ENCODE measurements at regions not wholly inside any gene's neighbourhood (a gene's known extent, or its start where the extent isn't known, plus 50 kb on each side); places are given as distances from the start of the nearest gene placed in this dataset.

DNA sequence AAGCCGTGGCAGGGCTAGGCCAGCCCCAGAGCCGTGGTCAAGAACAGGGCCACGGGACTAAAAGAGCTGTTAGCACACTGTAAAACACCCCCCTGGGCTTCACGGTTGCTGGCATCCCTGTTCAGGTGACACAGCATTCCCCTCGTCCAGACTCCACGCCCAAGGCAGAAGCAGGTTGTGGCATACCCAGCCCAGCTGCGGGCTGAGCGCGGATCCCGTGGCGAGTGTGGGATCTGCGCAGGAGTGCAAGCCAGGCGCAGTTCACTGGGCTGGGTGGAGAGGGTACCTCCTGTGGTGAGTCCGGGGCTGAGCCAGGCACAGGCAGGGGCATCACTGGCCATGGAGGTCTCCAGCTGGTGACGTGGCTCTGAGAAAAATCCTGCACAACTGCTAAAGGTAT lies 199.1 kb downstream of the FZD1 start:
- TF ChIP-seq POLR2AphosphoS5 (IDR thresholded peaks at IDR 0.05) (no peak), POLR2A (IDR thresholded peaks at IDR 0.05) (no peak)
- TF ChIP-seq, protein P1, sequence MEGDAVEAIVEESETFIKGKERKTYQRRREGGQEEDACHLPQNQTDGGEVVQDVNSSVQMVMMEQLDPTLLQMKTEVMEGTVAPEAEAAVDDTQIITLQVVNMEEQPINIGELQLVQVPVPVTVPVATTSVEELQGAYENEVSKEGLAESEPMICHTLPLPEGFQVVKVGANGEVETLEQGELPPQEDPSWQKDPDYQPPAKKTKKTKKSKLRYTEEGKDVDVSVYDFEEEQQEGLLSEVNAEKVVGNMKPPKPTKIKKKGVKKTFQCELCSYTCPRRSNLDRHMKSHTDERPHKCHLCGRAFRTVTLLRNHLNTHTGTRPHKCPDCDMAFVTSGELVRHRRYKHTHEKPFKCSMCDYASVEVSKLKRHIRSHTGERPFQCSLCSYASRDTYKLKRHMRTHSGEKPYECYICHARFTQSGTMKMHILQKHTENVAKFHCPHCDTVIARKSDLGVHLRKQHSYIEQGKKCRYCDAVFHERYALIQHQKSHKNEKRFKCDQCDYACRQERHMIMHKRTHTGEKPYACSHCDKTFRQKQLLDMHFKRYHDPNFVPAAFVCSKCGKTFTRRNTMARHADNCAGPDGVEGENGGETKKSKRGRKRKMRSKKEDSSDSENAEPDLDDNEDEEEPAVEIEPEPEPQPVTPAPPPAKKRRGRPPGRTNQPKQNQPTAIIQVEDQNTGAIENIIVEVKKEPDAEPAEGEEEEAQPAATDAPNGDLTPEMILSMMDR (IDR thresholded peaks at IDR 0.05): no peak

Data from stomach (tissue), 4 donors.